ENCODE measurements at regions not wholly inside any gene's neighbourhood (a gene's known extent, or its start where the extent isn't known, plus 50 kb on each side); places are given as distances from the start of the nearest gene placed in this dataset.

- TF ChIP-seq CTCF (IDR thresholded peaks at IDR 0.05 in 4 of 5, conservative IDR thresholded peaks at IDR 0.05 in 1 of 5) (no peak), POLR2A (IDR thresholded peaks at IDR 0.05) (no peak)
Measured at GRCh38 chr14:71465316-71465715, 466.9 kb upstream of the RGS6 start.

Data from gastrocnemius medialis (tissue), 4 donors.